C4-2B (cell line): ENCODE measurements at regions not wholly inside any gene's neighbourhood (a gene's known extent, or its start where the extent isn't known, plus 50 kb on each side); places are given as distances from the start of the nearest gene placed in this dataset.

Experiments used
- ZFX ChIP-seq: fragments of 450-650 bp; IDR thresholded peaks from 2 replicates; pipeline ENCODE4 v1.6.1; 2017
- TF ChIP-seq, protein P1 (sequence below): fragments of 450-650 bp; conservative IDR thresholded peaks from 2 replicates; pipeline ENCODE4 v1.5.1; 2017; ENCODE audit warnings: mild to moderate bottlenecking

DNA sequence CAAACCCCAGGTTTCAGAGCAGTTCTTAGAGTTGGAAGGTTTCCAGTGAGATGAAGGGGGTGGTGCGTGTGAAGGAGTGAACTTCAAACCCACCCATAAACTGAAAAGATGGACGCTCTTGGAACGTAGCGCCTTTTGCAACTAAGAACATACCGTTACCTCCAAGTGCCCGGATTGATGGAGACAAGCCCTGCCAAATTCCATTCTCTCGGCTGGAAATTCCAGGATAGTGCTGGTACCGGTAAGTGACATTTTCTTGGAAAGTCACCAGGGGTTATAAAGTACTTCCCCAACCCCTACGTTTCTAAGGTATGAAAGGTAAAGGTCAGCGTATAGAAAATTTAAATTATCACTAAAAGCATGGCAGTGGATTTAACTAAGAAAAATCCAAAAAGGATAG is 91.6 kb upstream of the CLDN14 start:
- TF ChIP-seq, protein P1, sequence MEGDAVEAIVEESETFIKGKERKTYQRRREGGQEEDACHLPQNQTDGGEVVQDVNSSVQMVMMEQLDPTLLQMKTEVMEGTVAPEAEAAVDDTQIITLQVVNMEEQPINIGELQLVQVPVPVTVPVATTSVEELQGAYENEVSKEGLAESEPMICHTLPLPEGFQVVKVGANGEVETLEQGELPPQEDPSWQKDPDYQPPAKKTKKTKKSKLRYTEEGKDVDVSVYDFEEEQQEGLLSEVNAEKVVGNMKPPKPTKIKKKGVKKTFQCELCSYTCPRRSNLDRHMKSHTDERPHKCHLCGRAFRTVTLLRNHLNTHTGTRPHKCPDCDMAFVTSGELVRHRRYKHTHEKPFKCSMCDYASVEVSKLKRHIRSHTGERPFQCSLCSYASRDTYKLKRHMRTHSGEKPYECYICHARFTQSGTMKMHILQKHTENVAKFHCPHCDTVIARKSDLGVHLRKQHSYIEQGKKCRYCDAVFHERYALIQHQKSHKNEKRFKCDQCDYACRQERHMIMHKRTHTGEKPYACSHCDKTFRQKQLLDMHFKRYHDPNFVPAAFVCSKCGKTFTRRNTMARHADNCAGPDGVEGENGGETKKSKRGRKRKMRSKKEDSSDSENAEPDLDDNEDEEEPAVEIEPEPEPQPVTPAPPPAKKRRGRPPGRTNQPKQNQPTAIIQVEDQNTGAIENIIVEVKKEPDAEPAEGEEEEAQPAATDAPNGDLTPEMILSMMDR, result no peak
- TF ChIP-seq ZFX, result no peak
